HG03378 (cell line): ENCODE measurements at regions not wholly inside any gene's neighbourhood (a gene's known extent, or its start where the extent isn't known, plus 50 kb on each side); places are given as distances from the start of the nearest gene placed in this dataset.

ENCODE experiments used
- ATAC-seq: cut with Tn5 transposase; IDR thresholded peaks from one replicate; pipeline ENCODE4 v1.9.1; 2021; ENCODE audit warnings: mild to moderate bottlenecking, moderate library complexity; ENCODE audit not compliant: unreplicated experiment

- no peak for ATAC-seq
Measured at GRCh38 chr3:8450618-8451017, 51.0 kb upstream of the LMCD1 start.

GRCh38 chr3:8451696-8452095, 49.9 kb upstream of the LMCD1 start:
- ATAC-seq, result no peak
